ENCODE measurements at regions not wholly inside any gene's neighbourhood (a gene's known extent, or its start where the extent isn't known, plus 50 kb on each side); places are given as distances from the start of the nearest gene placed in this dataset.
A peak's percentile ranks its signal among the peaks of the same experiment; 100 is the strongest.

- no peak for DNase-seq
These were observed 1300.1 kb upstream of the ACO1 start for GRCh38 chr9:31084350-31084749.

DNA sequence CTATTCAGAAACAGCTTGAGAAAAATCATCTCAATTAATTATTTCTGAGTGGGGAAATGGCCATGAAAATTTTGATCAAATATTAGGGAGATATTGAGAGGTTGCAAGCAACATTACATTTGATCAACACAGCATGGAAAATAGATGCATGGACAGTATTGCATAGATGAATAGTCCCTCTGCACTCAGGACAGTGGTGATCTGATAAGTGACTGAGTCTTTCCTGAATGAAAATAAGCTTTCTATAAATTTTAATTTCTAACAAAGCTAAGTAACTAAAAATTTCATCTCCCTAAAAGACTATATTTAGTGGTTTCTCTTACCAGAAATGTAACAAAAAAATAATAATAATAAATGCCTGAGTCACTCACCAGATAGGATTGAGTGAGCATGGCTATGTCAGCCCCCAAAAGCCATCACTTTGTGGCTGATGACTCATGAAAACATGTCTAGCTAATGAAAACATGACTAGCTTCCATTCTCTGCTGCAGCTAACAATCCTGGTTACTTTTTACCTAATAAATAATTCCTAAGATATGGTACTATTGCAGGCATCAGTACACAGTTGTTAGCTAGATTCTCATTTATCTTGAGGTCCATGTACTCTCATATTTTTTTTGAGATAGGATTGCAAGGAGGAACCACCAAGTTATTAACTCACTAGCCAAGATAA, 1294.8 kb upstream of the ACO1 start:
- DNase-seq = no peak

GRCh38 chr9:31100311-31100710, 1284.1 kb upstream of the ACO1 start:
- no peak for DNase-seq

- no peak for DNase-seq
These were observed 1280.6 kb upstream of the ACO1 start for GRCh38 chr9:31103836-31104235.

- DNase-seq = no peak
These were observed 1280.2 kb upstream of the ACO1 start for GRCh38 chr9:31104249-31104648.

DNA sequence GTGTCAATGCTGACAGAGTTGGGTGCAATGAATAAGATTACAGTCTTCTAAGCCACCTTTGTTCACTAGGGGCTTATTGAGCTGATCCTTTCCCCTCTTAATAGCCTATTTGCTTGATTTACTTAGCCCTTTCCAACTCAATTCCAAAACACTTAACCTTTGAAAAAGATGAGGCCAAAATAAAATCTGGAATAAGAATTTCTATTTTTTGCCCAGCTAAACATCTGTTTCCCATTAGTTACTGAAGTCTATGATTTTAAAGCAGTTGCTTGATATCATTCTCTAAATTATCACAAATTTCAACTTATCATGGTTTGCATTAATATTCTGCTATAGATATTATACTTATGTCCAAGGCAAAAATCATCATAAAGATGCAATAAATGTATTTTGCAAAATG, 1272.0 kb upstream of the ACO1 start:
- DNase-seq = no peak

DNA sequence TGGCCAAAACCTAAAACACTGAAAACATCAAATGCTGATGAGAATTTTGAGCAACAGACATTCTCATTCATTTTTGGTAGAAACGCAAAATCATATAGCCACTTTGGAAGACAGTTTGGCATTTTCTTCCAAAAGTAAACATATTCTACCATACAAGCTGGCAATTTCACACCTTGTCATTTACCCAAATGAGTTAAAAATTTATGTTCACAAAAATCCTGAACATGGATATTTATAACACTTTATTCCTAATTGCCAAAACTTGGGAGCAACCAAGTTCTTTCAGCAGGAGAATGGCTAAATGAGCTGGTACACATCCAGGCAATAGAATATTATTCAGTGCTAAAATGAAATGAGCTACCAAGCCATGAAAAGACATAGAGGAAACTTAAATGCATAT, 1270.1 kb upstream of the ACO1 start:
- no peak for DNase-seq

GRCh38 chr9:31119890-31120454, 1264.5 kb upstream of the ACO1 start:
- DNase-seq = peak; percentile 59

DNA sequence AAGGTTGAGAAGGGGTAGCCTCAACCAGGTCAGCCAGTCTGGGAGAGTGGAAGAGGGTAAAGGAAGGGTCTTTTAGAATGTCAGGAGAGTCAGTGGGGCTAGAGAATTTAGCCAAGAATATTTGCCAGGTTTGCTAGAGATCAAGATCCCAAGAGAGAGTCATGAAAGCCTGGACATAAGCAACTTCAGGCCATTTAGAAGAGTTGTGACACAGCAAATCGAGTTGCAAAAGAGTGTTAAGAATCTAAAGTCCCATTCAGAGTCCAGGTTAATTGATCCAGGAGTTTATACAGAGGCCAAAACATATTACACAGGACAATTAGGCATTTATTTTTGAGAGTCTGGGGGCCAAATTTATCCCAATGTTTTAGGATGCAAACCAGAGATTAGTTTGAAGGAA, 1260.1 kb upstream of the ACO1 start:
- DNase-seq = no peak

- no peak for DNase-seq
These were observed 1248.9 kb upstream of the ACO1 start for GRCh38 chr9:31135567-31135966.

- DNase-seq = no peak
These were observed 1247.9 kb upstream of the ACO1 start for GRCh38 chr9:31136524-31136923.

- DNase-seq = no peak
These were observed 1247.0 kb upstream of the ACO1 start for GRCh38 chr9:31137176-31138160.

- DNase-seq = no peak
These were observed 1244.1 kb upstream of the ACO1 start for GRCh38 chr9:31140316-31140715.

- DNase-seq = no peak
These were observed 1242.0 kb upstream of the ACO1 start for GRCh38 chr9:31142456-31142855.

GRCh38 chr9:31144614-31145013, 1239.8 kb upstream of the ACO1 start:
- DNase-seq = no peak

GRCh38 chr9:31146485-31147166, 1237.8 kb upstream of the ACO1 start:
- DNase-seq = no peak

DNA sequence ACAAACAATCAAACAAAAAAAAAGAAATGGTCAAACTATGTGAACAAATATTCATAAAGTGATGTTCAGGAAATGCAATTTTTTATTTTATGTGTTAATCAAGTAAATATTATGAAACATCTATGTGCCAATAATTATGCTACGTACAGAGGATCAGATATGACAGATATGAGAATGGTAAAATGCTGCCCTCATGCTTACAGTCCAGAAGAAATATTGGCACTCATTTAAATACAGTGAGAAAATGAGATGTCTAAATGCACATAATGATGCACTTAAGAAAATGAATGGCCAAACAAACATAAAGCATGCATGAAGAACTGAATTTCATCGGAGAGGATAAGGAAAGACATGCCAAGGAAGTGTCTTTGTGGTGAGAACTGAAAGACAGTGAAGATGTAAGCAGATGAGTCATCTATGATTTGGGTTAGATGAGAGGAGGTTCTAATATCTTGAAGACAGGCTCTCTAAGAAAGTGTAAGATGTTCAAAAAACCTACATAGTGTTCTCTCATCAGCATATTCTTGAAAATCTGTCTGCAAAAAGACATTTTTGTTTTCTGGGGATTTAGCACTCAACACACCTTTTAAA, 1231.1 kb upstream of the ACO1 start:
- DNase-seq = no peak

DNA sequence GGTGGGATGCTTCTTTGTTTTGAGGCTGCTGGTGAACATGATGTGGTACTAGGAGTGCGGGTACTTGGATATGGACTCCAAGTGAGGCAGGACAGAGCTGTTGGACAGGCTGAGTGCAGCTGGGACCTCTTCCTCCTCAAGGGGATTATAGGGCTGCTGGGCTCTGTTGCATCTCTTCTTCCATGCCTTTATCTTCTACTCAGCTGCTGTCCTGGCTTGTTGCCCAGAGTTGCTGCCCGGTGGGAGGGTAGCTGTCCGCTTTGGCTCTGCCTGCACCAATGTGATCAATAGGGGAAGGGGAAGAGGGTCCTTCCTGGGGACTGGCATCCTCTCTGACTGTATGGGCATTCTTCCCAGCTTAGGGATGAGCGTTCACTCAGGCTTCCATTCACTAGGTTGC, 1217.9 kb upstream of the ACO1 start:
- no peak for DNase-seq

- no peak for DNase-seq
These were observed 1216.3 kb upstream of the ACO1 start for GRCh38 chr9:31168161-31168560.

DNA sequence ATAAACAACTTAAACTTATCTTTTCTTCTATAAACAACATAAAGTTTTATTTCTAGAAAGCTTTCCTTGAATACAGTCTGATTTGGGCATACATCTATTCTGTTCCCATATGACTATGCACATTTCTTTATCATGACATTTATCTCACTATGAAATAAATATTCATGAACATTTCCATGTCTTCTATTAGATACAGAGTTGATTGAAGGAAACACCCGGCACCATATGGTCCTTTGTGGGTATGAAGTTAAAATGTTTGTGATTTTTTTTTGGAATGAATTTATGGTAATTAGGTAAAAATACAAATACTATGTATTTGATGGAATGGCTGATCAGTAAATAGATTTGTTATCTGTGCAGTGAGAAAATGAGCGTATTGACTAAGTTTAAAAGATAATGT, 1209.8 kb upstream of the ACO1 start:
- DNase-seq = no peak

GRCh38 chr9:31183866-31184265, 1200.6 kb upstream of the ACO1 start:
- no peak for DNase-seq

DNA sequence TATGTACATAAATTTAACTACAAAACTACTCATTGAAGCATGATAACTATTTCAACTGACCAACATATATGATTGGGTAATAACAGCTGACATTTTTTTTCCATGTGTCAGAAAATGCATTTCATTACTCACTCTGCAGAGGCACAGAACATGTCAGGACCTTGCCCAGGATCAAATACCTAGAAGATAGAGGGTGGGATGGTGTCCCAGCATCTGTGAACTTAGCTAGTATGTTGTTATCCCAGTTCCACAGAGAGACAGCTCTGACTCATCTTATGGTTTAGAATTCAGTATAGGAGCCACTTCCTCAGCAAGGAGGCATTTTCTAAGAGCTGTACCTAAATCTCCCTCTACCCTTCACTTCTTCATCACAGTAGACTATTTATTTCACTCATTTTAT, 1198.6 kb upstream of the ACO1 start:
- DNase-seq = no peak

DNA sequence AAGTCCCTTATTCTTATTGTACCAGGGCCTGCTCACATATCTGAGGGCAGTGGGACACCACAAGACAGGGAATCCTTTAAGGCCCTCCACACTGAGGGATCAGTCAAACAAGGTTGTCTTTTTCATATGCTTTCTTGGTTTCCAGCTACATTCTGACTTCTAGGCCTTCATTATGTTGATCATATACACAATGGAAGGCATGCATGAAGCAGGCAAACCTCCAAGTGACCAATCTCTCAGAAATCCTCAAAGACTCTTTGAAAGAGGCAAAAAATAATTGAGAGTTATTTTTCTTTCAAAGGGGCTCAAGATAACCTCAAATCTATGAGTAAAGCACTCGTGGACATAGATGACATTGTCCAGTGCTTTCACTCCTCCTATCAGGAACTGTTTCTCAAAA, 1195.9 kb upstream of the ACO1 start:
- no peak for DNase-seq
